ENCODE measurements at regions not wholly inside any gene's neighbourhood (a gene's known extent, or its start where the extent isn't known, plus 50 kb on each side); places are given as distances from the start of the nearest gene placed in this dataset.

DNA sequence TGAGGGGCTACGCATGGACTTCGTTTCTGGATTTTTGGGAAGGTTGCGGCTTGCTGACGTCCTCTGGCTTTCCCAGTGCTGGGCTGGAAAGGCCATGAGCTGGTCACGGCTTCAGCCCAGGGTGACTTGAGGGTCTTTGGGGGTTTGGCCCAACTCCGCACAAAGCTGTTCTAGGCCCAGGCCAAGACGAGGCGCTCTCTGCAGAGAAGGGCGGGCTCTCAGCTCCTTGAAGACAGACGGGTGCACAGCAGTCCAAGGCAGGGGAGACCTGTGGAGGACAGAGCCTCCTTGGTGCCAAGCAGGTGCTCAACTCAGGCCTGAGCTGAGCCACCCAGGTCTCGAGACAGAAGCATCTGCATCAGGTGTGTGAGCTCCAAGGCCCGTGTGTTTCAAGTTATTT lies 1003.7 kb downstream of the BRD1 start:
- Histone ChIP-seq H2AFZ (ENCODE audit: low read depth, low read length, poor library complexity, severe bottlenecking) (no peak overlapping the region), H3K9me2 (ENCODE audit: insufficient read depth) (no peaks in the 10 kb centered on the region), H3K4me2 (ENCODE audit: low read length) (no peak overlapping the region), H3K4me3 (replicated peaks in 1 of 2; ENCODE audit: low read depth in 1 of 2, low read length in 2 of 2) (no peak overlapping the region), H4K20me1 (ENCODE audit: insufficient read depth) (no peaks in the 10 kb centered on the region), H3K9ac (ENCODE audit: low read length) (no peak overlapping the region), H3K27ac (ENCODE audit: low read depth, low read length) (no peak overlapping the region), H3K9me3 (ENCODE audit: control insufficient read depth in 1 of 2, insufficient read depth in 1 of 2, low read depth in 1 of 2, low read length in 2 of 2) (no peaks in the 10 kb centered on the region; a peak in 1 of 4 replicates), H3K36me3 (ENCODE audit: control insufficient read depth in 1 of 2, insufficient read depth in 2 of 2, low read length in 2 of 2) (no peaks in the 10 kb centered on the region), H3K27me3 (ENCODE audit: insufficient read depth, low read length) (0 out of 2 replicates have a peak, but pooled peaks cover 2% of the 10 kb centered on the region), H3K79me2 (ENCODE audit: insufficient read depth, low read length) (no peaks in the 10 kb centered on the region), H3K4me1 (ENCODE audit: control insufficient read depth in 1 of 2, insufficient read depth in 2 of 2, low read length in 2 of 2) (no peaks in the 10 kb centered on the region)
- intact Hi-C loops (cut with micrococcal nuclease), result no loop called here
- CTCF ChIA-PET, result no interaction called here
- ATAC-seq (no peak), DNase-seq (ENCODE audit: low read depth, low spot score) (no peak)
- no TSS peak for BruUV-seq (replicated peaks)
- POLR2A ChIA-PET, result no interaction called here
- TF ChIP-seq RAD21 (IDR thresholded peaks at IDR 0.05; ENCODE audit: low read depth) (no peak), SIN3A (IDR thresholded peaks at IDR 0.05; ENCODE audit: low read depth) (no peak)
- RAD21 ChIA-PET (ENCODE audit: low non-redundant PET in 1 of 2, low total read pairs in 2 of 2, uncharacterized antibody in 2 of 2, unreplicated experiment in 2 of 2), result no interaction called here

- Histone ChIP-seq H2AFZ (ENCODE audit: low read depth, low read length, poor library complexity, severe bottlenecking) (no peak overlapping the region), H3K9ac (ENCODE audit: low read length) (no peak overlapping the region), H3K4me1 (ENCODE audit: control insufficient read depth in 1 of 2, insufficient read depth in 2 of 2, low read length in 2 of 2) (no peaks in the 10 kb centered on the region), H3K27ac (ENCODE audit: low read depth, low read length) (no peak overlapping the region), H4K20me1 (ENCODE audit: insufficient read depth) (no peaks in the 10 kb centered on the region), H3K79me2 (ENCODE audit: insufficient read depth, low read length) (no peaks in the 10 kb centered on the region), H3K4me3 (replicated peaks in 1 of 2; ENCODE audit: low read depth in 1 of 2, low read length in 2 of 2) (no peak overlapping the region), H3K4me2 (ENCODE audit: low read length) (no peak overlapping the region), H3K27me3 (ENCODE audit: insufficient read depth, low read length) (0 out of 2 replicates have a peak, but pooled peaks cover 2% of the 10 kb centered on the region), H3K36me3 (ENCODE audit: control insufficient read depth in 1 of 2, insufficient read depth in 2 of 2, low read length in 2 of 2) (no peaks in the 10 kb centered on the region), H3K9me3 (ENCODE audit: control insufficient read depth in 1 of 2, insufficient read depth in 1 of 2, low read depth in 1 of 2, low read length in 2 of 2) (no peaks in the 10 kb centered on the region; a peak in 1 of 4 replicates), H3K9me2 (ENCODE audit: insufficient read depth) (no peaks in the 10 kb centered on the region)
- CTCF ChIA-PET, result no interaction called here
- intact Hi-C loops (cut with micrococcal nuclease), result no loop called here
- ATAC-seq (no peak), DNase-seq (ENCODE audit: low read depth, low spot score) (no peak)
- RAD21 ChIA-PET (ENCODE audit: low non-redundant PET in 1 of 2, low total read pairs in 2 of 2, uncharacterized antibody in 2 of 2, unreplicated experiment in 2 of 2), result no interaction called here
- TF ChIP-seq MAX (IDR thresholded peaks at IDR 0.05), result no peak
- POLR2A ChIA-PET, result no interaction called here
- BruUV-seq (replicated peaks), result no TSS peak
Measured at GRCh38 chr22:48822278-48823233, 1005.1 kb downstream of the BRD1 start.
